HEK293 (cell line): ENCODE measurements at regions not wholly inside any gene's neighbourhood (a gene's known extent, or its start where the extent isn't known, plus 50 kb on each side); places are given as distances from the start of the nearest gene placed in this dataset.

Experiments used
- CTCF ChIA-PET: fragments of 350-600 bp; formaldehyde crosslinking; extraction: SDS; loops from one replicate; lab custom pipeline; 2021; ENCODE audit warnings: antibody characterized with exemption; lab: Yijun Ruan, JAX
- POLR2A ChIA-PET: fragments of 300-600 bp; formaldehyde crosslinking; extraction: SDS; loops from one replicate; lab custom pipeline; 2020; ENCODE audit warnings: antibody characterized with exemption, inconsistent platforms; lab: Yijun Ruan, JAX
- H3K27ac ChIP-seq: fragments of 200-500 bp; sonication (Bioruptor generic); 2 replicates; pipeline ENCODE4 v1.5.1; 2014; ENCODE audit warnings: low read depth, low read length, control low read depth, inconsistent platforms; ENCODE audit errors: extremely low read depth
- H3K36me3 ChIP-seq, 2 experiments: fragments of 200-500 bp in 1 of 2; sonication (Bioruptor generic) in 1 of 2; 1 replicate in 1 of 2; 2 replicates in 1 of 2; pipeline ENCODE4 v1.5.1; 2014 to 2017; ENCODE audit warnings: inconsistent platforms in 2 of 2, low read length in 2 of 2; ENCODE audit not compliant: control insufficient read depth in 2 of 2, insufficient read depth in 1 of 2
- H3K4me1 ChIP-seq: fragments of 200-500 bp; sonication (Bioruptor generic); 2 replicates; pipeline ENCODE4 v1.5.1; 2014; ENCODE audit warnings: mild to moderate bottlenecking, low read length, inconsistent platforms; ENCODE audit not compliant: control insufficient read depth, insufficient read depth
- H3K4me3 ChIP-seq: 2 replicates; pipeline ENCODE4 v1.5.1; 2011; ENCODE audit warnings: low read depth, mild to moderate bottlenecking, control low read depth, low read length, moderate library complexity
- H3K9me3 ChIP-seq: fragments of 200-500 bp; sonication (Bioruptor generic); 2 replicates; pipeline ENCODE4 v1.5.1; 2014; ENCODE audit warnings: low read depth, low read length, inconsistent platforms; ENCODE audit not compliant: control insufficient read depth, insufficient read depth
- GLI4 ChIP-seq: fragments of 450-650 bp; formaldehyde crosslinking; IDR thresholded peaks from 2 replicates; pipeline ENCODE4 v1.5.1; 2016; ENCODE audit warnings: missing biosample characterization, missing genetic modification characterization
- GLIS1 ChIP-seq: fragments of 450-650 bp; formaldehyde crosslinking; IDR thresholded peaks from 2 replicates; pipeline ENCODE4 v1.5.1; 2016; ENCODE audit warnings: missing biosample characterization, missing genetic modification characterization
- HOXD13 ChIP-seq: sonication (generic); formaldehyde crosslinking; IDR thresholded peaks from 2 replicates; pipeline ENCODE4 v1.8.0; 2022; ENCODE audit warnings: missing genetic modification reagents, borderline replicate concordance
- IKZF3 ChIP-seq: fragments of 450-650 bp; IDR thresholded peaks from 2 replicates; pipeline ENCODE4 v1.5.0; 2018; ENCODE audit warnings: missing biosample characterization, mild to moderate bottlenecking, missing genetic modification characterization, moderate library complexity
- KLF16 ChIP-seq: fragments of 450-650 bp; formaldehyde crosslinking; IDR thresholded peaks from 2 replicates; pipeline ENCODE4 v1.5.1; 2017; ENCODE audit warnings: missing biosample characterization, missing genetic modification characterization
- MYNN ChIP-seq: fragments of 450-650 bp; formaldehyde crosslinking; IDR thresholded peaks from 2 replicates; pipeline ENCODE4 v1.5.1; 2016; ENCODE audit warnings: missing biosample characterization, missing genetic modification characterization, borderline replicate concordance
- SETDB1 ChIP-seq: IDR thresholded peaks from one replicate; pipeline ENCODE4 v1.6.1; 2017; ENCODE audit warnings: mild to moderate bottlenecking, low read length, moderate library complexity, mixed read lengths; ENCODE audit not compliant: insufficient read length
- ZBTB17 ChIP-seq: fragments of 450-650 bp; formaldehyde crosslinking; IDR thresholded peaks from 2 replicates; pipeline ENCODE4 v1.5.1; 2016; ENCODE audit warnings: missing biosample characterization, missing genetic modification characterization
- ZBTB7A ChIP-seq: fragments of 450-650 bp; formaldehyde crosslinking; IDR thresholded peaks from 2 replicates; pipeline ENCODE4 v1.5.1; 2016; ENCODE audit warnings: low read depth, missing biosample characterization, missing genetic modification characterization
- ZFP37 ChIP-seq: fragments of 450-650 bp; formaldehyde crosslinking; IDR thresholded peaks from 2 replicates; pipeline ENCODE4 v1.5.1; 2016; ENCODE audit warnings: missing biosample characterization, missing genetic modification characterization
- ZNF140 ChIP-seq: fragments of 450-650 bp; formaldehyde crosslinking; IDR thresholded peaks from 2 replicates; pipeline ENCODE4 v1.5.1; 2016; ENCODE audit warnings: missing biosample characterization, missing genetic modification characterization
- ZNF16 ChIP-seq: fragments of 450-650 bp; formaldehyde crosslinking; IDR thresholded peaks from 2 replicates; pipeline ENCODE4 v1.5.1; 2016; ENCODE audit warnings: low read depth, missing biosample characterization, missing genetic modification characterization
- ZNF174 ChIP-seq: fragments of 450-650 bp; formaldehyde crosslinking; IDR thresholded peaks from 2 replicates; pipeline ENCODE4 v1.5.0; 2017; ENCODE audit warnings: missing biosample characterization, mild to moderate bottlenecking, missing genetic modification characterization
- ZNF2 ChIP-seq: fragments of 450-650 bp; formaldehyde crosslinking; IDR thresholded peaks from 2 replicates; pipeline ENCODE4 v1.5.1; 2016; ENCODE audit warnings: missing biosample characterization, missing genetic modification characterization
- ZNF23 ChIP-seq: fragments of 450-650 bp; formaldehyde crosslinking; IDR thresholded peaks from 2 replicates; pipeline ENCODE4 v1.5.1; 2016; ENCODE audit warnings: missing biosample characterization, missing genetic modification characterization, borderline replicate concordance
- ZNF274 ChIP-seq, 2 experiments: fragments of 200-500 bp in 1 of 2; fragments of 450-650 bp in 1 of 2; sonication (Bioruptor generic) in 1 of 2; formaldehyde crosslinking in 1 of 2; IDR thresholded peaks; 2 replicates each; pipeline versions ENCODE4 v1.5.1 to v1.6.1; 2014 to 2016; ENCODE audit warnings: borderline replicate concordance in 1 of 2, inconsistent platforms in 1 of 2, low read length in 1 of 2, missing biosample characterization in 1 of 2, missing genetic modification characterization in 1 of 2
- ZNF354C ChIP-seq: fragments of 450-650 bp; formaldehyde crosslinking; IDR thresholded peaks from 2 replicates; pipeline ENCODE4 v1.5.1; 2016; ENCODE audit warnings: missing biosample characterization, missing genetic modification characterization, low read depth, borderline replicate concordance
- ZNF558 ChIP-seq: fragments of 450-650 bp; formaldehyde crosslinking; IDR thresholded peaks from 2 replicates; pipeline ENCODE4 v1.5.1; 2016; ENCODE audit warnings: missing biosample characterization, missing genetic modification characterization
- ZNF624 ChIP-seq: fragments of 450-650 bp; formaldehyde crosslinking; IDR thresholded peaks from 2 replicates; pipeline ENCODE4 v1.5.1; 2017; ENCODE audit warnings: missing biosample characterization, missing genetic modification characterization
- ZNF654 ChIP-seq: fragments of 450-650 bp; formaldehyde crosslinking; IDR thresholded peaks from 2 replicates; pipeline ENCODE4 v1.5.1; 2016; ENCODE audit warnings: low read depth, missing biosample characterization, missing genetic modification characterization
- ZNF670 ChIP-seq: fragments of 450-650 bp; formaldehyde crosslinking; IDR thresholded peaks from 2 replicates; pipeline ENCODE4 v1.5.1; 2016; ENCODE audit warnings: missing biosample characterization, missing genetic modification characterization, low read depth
- ZNF830 ChIP-seq: fragments of 450-650 bp; IDR thresholded peaks from 2 replicates; pipeline ENCODE4 v1.5.0; 2018; ENCODE audit warnings: missing biosample characterization, missing genetic modification characterization, low read depth, mild to moderate bottlenecking, moderate library complexity
- TF ChIP-seq, protein P1 (sequence below): fragments of 450-650 bp; formaldehyde crosslinking; IDR thresholded peaks from 2 replicates; pipeline ENCODE4 v1.5.1; 2016; ENCODE audit warnings: missing biosample characterization, missing genetic modification characterization
- TF ChIP-seq, protein P2 (sequence below): fragments of 450-650 bp; IDR thresholded peaks from 2 replicates; pipeline ENCODE4 v1.5.1; 2018; ENCODE audit warnings: missing biosample characterization, missing genetic modification characterization
- TF ChIP-seq, protein P3 (sequence below): fragments of 450-650 bp; formaldehyde crosslinking; IDR thresholded peaks from 2 replicates; pipeline ENCODE4 v1.5.1; 2016; ENCODE audit warnings: missing biosample characterization, missing genetic modification characterization

DNA sequence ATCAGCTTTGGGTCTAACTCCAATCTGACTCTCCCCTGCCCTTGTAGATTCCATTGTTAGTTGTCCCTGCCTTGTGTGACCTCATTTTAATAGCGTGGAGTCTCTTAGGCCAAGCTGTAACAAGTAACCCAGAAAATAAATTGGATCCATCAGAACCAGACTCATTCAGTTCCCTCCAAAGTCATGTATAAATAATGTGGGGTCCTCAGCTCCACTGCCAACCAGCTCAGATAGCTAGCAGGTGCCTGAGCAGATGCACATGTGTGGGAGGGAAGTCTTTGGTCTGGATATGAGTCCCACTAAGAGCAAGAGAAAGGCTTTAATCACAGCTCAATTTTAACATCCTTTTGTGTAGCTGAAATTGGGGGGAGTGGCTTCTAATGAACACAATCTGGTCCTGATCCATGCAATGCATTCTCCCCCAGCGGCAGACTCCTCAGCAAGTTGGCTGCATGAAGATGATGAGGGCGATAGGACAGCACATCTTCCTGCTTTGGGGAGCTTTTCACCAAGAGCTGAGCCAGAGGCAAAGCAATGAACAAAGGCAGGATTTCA lies 151.6 kb downstream of the ABCC12 start:
- Histone ChIP-seq H3K9me3 (no peaks in the 10 kb centered on the region), H3K4me3 (no peak overlapping the region), H3K27ac (no peak overlapping the region), H3K36me3 (no peaks in the 10 kb centered on the region), H3K4me1 (no peaks in the 10 kb centered on the region)
- ChIA-PET CTCF (no interaction called here), POLR2A (no interaction called here)
- TF ChIP-seq ZNF274 (IDR thresholded peaks at IDR 0.05; ENCODE audit: low read length) = no peak
- no peak for TF ChIP-seq ZNF274 (tag by site-specific recombination; IDR thresholded peaks at IDR 0.05; ENCODE audit: borderline replicate concordance)
- TF ChIP-seq ZNF624 = no peak
- TF ChIP-seq ZNF654 (tag by site-specific recombination) = no peak
- TF ChIP-seq, protein P1, sequence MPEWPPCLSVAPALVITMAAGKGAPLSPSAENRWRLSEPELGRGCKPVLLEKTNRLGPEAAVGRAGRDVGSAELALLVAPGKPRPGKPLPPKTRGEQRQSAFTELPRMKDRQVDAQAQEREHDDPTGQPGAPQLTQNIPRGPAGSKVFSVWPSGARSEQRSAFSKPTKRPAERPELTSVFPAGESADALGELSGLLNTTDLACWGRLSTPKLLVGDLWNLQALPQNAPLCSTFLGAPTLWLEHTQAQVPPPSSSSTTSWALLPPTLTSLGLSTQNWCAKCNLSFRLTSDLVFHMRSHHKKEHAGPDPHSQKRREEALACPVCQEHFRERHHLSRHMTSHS (tag by site-specific recombination) = no peak
- TF ChIP-seq ZNF558 (tag by site-specific recombination) = no peak
- no peak for TF ChIP-seq GLI4 (tag by site-specific recombination)
- no peak for TF ChIP-seq ZNF16 (tag by site-specific recombination)
- TF ChIP-seq IKZF3 = no peak
- TF ChIP-seq, protein P2, sequence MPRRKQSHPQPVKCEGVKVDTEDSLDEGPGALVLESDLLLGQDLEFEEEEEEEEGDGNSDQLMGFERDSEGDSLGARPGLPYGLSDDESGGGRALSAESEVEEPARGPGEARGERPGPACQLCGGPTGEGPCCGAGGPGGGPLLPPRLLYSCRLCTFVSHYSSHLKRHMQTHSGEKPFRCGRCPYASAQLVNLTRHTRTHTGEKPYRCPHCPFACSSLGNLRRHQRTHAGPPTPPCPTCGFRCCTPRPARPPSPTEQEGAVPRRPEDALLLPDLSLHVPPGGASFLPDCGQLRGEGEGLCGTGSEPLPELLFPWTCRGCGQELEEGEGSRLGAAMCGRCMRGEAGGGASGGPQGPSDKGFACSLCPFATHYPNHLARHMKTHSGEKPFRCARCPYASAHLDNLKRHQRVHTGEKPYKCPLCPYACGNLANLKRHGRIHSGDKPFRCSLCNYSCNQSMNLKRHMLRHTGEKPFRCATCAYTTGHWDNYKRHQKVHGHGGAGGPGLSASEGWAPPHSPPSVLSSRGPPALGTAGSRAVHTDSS (tag by site-specific recombination) = no peak
- TF ChIP-seq ZFP37 (tag by site-specific recombination) = no peak
- TF ChIP-seq, protein P3, sequence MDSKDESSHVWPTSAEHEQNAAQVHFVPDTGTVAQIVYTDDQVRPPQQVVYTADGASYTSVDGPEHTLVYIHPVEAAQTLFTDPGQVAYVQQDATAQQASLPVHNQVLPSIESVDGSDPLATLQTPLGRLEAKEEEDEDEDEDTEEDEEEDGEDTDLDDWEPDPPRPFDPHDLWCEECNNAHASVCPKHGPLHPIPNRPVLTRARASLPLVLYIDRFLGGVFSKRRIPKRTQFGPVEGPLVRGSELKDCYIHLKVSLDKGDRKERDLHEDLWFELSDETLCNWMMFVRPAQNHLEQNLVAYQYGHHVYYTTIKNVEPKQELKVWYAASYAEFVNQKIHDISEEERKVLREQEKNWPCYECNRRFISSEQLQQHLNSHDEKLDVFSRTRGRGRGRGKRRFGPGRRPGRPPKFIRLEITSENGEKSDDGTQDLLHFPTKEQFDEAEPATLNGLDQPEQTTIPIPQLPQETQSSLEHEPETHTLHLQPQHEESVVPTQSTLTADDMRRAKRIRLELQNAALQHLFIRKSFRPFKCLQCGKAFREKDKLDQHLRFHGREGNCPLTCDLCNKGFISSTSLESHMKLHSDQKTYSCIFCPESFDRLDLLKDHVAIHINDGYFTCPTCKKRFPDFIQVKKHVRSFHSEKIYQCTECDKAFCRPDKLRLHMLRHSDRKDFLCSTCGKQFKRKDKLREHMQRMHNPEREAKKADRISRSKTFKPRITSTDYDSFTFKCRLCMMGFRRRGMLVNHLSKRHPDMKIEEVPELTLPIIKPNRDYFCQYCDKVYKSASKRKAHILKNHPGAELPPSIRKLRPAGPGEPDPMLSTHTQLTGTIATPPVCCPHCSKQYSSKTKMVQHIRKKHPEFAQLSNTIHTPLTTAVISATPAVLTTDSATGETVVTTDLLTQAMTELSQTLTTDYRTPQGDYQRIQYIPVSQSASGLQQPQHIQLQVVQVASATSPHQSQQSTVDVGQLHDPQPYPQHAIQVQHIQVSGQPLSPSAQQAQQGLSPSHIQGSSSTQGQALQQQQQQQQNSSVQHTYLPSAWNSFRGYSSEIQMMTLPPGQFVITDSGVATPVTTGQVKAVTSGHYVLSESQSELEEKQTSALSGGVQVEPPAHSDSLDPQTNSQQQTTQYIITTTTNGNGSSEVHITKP = no peak
- no peak for TF ChIP-seq ZBTB17 (tag by site-specific recombination)

DNA sequence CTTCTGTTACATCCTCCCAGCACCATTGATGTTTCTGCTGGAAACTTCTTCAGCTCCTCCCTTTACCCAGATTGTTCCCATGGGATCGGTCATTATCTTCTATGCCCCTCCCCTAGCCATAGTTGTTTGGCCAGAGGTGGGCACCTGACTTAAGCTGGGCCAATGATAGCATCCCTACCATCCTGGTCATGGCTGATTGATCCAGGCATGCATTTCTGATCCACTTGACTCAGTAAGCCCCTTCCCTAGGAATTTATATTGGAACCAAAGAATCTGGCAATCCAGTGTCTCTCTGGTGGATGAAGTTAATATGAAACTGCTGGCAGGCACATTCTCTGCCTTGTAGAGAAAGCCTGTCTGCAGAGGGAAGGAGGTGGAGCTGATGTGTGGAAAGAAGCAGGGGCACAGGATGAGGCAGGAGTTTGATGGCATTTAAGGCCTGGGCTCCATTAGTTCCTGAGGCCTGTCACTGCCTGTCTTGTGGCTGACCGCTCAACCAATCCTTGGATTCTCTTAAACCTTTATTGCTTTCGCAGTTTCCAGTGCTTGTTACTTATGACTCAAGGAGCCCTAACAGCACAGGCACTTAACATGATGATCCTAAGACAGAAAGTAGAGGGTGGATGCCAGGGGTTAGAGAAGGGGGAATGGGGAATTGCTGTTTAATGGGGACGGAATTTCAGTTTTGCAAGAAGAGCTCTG lies 152.4 kb downstream of the ABCC12 start:
- H3K36me3 ChIP-seq = no peaks in the 10 kb centered on the region
- ChIA-PET POLR2A (no interaction called here), CTCF (no interaction called here)
- no peak overlapping the region for H3K4me3 ChIP-seq
- no peak overlapping the region for H3K27ac ChIP-seq
- H3K4me1 ChIP-seq = no peaks in the 10 kb centered on the region
- TF ChIP-seq ZNF140 (no peak), MYNN (tag by site-specific recombination) (no peak), HOXD13 (CRISPR knock-in tag) (no peak), ZNF558 (tag by site-specific recombination) (no peak), SETDB1 (no peak), KLF16 (tag by site-specific recombination) (no peak), ZNF354C (tag by site-specific recombination) (no peak), ZNF174 (tag by site-specific recombination) (no peak), ZBTB7A (tag by site-specific recombination) (no peak), ZNF2 (tag by site-specific recombination) (no peak), GLIS1 (tag by site-specific recombination) (no peak), ZNF23 (tag by site-specific recombination) (no peak), ZNF830 (tag by site-specific recombination) (no peak), ZNF670 (no peak)
- TF ChIP-seq, protein P1 (tag by site-specific recombination) = no peak
- H3K9me3 ChIP-seq = no peaks in the 10 kb centered on the region
